Left ventricle myocardium inferior (tissue), 1 donor: ENCODE measurements at regions not wholly inside any gene's neighbourhood (a gene's known extent, or its start where the extent isn't known, plus 50 kb on each side); places are given as distances from the start of the nearest gene placed in this dataset.

Source experiments
- DNase-seq: peaks from one replicate; pipeline ENCODE4 v3.0.0-alpha.2; 2020
- H3K27ac ChIP-seq: fragments of 200-600 bp; replicated peaks from 2 replicates; pipeline ENCODE4 v1.8.0; 2021
- H3K27me3 ChIP-seq: fragments of 200-600 bp; 2 replicates; pipeline ENCODE4 v1.8.0; 2021; ENCODE audit warnings: low read depth
- H3K36me3 ChIP-seq: fragments of 200-600 bp; 2 replicates; pipeline ENCODE4 v1.8.0; 2021
- H3K4me1 ChIP-seq: fragments of 200-600 bp; 2 replicates; pipeline ENCODE4 v1.8.0; 2021
- H3K4me3 ChIP-seq: fragments of 200-600 bp; 2 replicates; pipeline ENCODE4 v1.8.0; 2021; ENCODE audit warnings: mild to moderate bottlenecking, moderate library complexity
- H3K9me3 ChIP-seq: fragments of 200-600 bp; replicated peaks from 2 replicates; pipeline ENCODE4 v1.8.0; 2021
- intact Hi-C: fragments of 100-400 bp; cut with micrococcal nuclease; formaldehyde crosslinking; loops from one replicate; pipeline ENCODE4 v1.11.0; 2022
- TF ChIP-seq, protein P1 (sequence below): fragments of 200-600 bp; IDR thresholded peaks from 2 replicates; pipeline ENCODE4 v1.8.0; 2021; ENCODE audit warnings: antibody characterized with exemption, mild to moderate bottlenecking, borderline replicate concordance
- donor health status: DM: no; HTN: yes; CAD: no; lungs with severe emphysema.

DNA sequence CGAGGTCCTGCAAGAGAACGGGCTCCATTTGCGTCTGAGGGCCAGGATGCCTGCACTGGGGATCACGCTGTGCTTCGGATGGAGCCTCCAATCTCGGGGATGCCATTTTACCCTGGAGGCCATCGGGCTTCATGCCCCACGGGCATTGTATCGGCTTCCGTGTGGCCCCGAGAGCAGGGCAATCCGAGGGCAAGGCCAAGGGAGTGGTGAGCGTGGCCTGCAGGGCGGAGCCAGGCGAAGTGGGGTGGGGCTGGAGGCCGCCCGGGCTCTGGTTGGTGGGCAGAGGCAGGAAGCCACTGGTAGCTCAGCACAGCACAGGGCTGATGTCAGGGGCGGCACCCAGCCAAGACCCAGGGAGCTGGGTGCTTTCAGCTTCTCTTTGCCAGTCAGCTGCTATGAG is 57.5 kb upstream of the BHLHE23 start:
- H3K4me1 ChIP-seq, result peaks cover 3% of the 10 kb centered on the region
- no peak overlapping the region for H3K27ac ChIP-seq
- H3K27me3 ChIP-seq, result peaks cover 88% of the 10 kb centered on the region
- DNase-seq, result peak; percentile 8
- no peak overlapping the region for H3K4me3 ChIP-seq
- H3K36me3 ChIP-seq, result no peaks in the 10 kb centered on the region
- TF ChIP-seq, protein P1, sequence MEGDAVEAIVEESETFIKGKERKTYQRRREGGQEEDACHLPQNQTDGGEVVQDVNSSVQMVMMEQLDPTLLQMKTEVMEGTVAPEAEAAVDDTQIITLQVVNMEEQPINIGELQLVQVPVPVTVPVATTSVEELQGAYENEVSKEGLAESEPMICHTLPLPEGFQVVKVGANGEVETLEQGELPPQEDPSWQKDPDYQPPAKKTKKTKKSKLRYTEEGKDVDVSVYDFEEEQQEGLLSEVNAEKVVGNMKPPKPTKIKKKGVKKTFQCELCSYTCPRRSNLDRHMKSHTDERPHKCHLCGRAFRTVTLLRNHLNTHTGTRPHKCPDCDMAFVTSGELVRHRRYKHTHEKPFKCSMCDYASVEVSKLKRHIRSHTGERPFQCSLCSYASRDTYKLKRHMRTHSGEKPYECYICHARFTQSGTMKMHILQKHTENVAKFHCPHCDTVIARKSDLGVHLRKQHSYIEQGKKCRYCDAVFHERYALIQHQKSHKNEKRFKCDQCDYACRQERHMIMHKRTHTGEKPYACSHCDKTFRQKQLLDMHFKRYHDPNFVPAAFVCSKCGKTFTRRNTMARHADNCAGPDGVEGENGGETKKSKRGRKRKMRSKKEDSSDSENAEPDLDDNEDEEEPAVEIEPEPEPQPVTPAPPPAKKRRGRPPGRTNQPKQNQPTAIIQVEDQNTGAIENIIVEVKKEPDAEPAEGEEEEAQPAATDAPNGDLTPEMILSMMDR, result no peak
- intact Hi-C loops, result no loop called here
- H3K9me3 ChIP-seq, result no peaks in the 10 kb centered on the region

DNA sequence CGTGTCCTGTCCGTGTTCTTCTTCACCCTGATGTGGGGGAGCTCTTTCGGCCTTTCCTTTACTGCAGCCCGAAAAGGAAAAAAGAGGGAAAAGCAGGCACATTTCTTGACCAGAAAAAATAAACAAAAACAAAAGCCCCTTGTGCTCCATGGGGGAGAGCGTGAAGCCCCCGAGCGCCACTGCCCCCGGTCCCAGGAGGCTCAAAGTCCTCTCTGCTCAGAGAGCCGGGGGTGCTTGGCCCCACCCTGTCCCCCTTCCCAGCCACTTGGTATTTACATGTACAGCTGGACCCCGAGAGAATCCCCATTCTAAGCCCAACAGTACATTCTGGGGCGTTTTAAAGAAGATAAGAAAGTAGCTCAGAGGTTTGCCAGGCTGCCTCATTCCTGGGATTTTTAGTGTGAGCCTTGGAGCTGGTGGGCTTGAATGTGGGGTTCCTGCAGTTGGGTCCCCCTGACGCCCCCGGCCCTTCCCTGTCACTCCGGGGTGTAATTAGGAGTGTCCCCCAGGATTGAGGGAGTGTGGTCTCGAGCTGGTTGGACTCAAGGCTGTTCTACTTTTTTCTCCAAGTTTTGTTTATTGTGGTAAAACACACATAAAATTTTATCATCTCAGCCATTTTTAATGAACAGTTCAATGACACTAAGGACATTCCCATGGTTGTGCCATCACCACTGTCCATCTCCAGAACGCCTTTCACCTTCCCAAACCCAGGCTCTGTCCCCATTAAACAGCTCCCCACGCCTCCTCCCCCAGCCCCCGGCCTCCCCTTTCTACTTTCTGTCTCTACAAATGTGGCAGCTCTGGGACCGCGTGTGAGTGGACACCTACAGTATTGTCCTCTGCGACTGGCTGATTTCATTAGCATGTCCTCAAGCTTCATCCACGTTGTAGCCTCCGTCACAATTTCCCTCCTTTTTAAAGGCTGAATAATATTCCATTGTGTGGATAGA is 55.7 kb upstream of the BHLHE23 start:
- TF ChIP-seq, protein P1, result no peak
- Histone ChIP-seq H3K27ac (no peak overlapping the region), H3K4me3 (no peak overlapping the region), H3K36me3 (no peaks in the 10 kb centered on the region), H3K27me3 (peaks cover 92% of the 10 kb centered on the region), H3K4me1 (no peaks in the 10 kb centered on the region), H3K9me3 (no peaks in the 10 kb centered on the region)
- intact Hi-C loops, result no loop called here
- peak; percentile 1 for DNase-seq

DNA sequence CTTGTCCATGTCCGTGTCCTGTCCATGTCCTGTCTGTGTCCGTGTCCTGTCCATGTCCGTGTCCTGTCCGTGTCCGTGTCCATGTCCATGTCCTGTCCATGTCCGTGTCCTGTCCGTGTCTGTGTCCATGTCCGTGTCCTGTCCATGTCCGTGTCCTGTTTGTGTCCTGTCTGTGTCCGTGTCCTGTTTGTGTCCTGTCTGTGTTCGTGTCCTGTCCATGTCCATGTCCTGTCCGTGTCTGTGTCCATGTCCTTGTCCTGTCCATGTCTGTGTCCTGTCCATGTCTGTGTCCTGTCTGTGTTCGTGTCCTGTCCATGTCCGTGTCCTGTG is 55.0 kb upstream of the BHLHE23 start:
- intact Hi-C loops, result no loop called here
- H3K27ac ChIP-seq, result no peak overlapping the region
- no peak for DNase-seq
- TF ChIP-seq, protein P1, result no peak
- no peaks in the 10 kb centered on the region for H3K9me3 ChIP-seq
- no peak overlapping the region for H3K4me3 ChIP-seq
- H3K36me3 ChIP-seq, result no peaks in the 10 kb centered on the region
- peaks cover 92% of the 10 kb centered on the region for H3K27me3 ChIP-seq
- H3K4me1 ChIP-seq, result peaks cover under 1% of the 10 kb centered on the region

DNA sequence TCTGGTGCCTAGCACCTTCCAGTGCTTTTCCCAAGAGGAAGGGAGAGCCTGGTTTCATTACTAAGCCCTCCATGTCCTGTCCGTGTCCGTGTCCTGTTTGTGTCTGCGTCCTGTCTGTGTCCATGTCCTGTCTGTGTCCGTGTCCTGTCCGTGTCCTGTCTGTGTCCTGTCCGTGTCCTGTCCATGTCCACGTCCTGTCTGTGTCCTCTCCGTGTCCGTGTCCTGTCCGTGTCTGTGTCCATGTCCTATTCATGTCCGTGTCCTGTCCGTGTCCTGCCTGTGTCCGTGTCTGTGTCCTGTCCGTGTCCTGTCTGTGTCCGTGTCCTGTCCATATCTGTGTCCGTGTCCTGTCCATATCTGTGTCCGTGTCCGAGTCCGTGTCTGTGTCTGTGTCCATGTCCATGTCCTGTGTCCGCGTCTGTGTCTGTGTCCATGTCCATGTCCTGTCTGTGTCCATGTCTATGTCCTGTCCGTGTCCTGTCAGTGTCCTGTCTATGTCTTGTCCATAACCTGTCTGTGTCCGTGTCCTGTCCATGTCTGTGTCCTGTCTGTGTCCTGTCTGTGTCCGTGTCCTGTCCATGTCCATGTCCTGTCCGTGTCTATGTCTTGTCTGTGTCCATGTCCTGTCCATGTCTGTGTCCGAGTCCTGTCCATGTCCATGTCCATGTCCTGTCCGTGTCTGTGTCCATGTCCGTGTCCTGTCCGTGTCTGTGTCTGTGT is 54.4 kb upstream of the BHLHE23 start:
- intact Hi-C loops, result no loop called here
- DNase-seq, result peak; percentile 10
- Histone ChIP-seq H3K27me3 (peaks cover 92% of the 10 kb centered on the region), H3K27ac (no peak overlapping the region), H3K9me3 (no peaks in the 10 kb centered on the region), H3K36me3 (no peaks in the 10 kb centered on the region), H3K4me3 (no peak overlapping the region), H3K4me1 (peaks cover 6% of the 10 kb centered on the region)
- TF ChIP-seq, protein P1, result no peak

DNA sequence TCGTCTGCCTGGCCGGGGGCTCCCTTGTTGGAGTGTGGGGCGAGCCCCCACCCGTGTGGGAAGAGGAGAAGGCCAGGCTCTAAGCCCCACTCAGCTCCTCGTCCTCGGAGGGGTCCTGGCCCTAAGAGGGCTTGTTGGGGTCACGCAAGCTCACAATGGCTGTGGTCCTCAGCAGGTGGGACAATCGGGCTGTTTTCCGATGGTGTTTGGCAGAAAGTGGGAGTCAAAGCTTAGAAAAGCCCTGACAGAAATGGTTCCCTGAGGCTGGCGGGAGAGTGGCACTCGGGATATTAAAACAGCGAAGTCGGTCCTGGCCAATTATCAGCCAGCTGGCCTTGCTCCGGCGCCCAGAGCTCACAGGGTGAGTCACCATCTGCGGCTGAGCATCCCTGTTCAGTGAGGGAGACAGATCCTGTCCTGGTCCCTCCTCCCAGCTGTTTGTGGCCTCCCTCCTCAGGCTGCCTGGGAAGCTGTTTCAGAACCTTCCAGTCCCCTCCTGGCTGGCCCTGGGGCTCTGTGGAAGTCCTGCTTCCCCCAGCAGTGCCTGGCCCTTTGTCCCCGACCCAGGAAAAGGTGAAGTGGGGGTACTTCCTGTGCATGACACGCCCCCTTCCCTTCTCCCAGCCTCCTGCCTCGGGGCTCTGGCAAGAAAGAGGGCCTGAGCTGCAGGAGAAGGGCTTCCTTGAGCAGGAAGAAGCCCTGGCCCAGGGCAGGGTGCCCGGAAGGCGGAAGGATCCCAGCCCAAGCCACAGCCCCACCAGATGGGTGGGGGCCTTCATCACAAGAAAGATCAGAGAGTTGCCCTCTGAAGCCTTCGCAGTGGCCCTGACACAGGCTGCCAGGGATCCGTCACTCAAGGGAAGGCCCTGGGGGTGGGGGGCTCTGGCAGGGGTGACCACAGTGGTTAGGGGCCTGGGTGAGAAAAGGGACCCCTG is 53.6 kb upstream of the BHLHE23 start:
- intact Hi-C loops, result no loop called here
- peaks cover 92% of the 10 kb centered on the region for H3K27me3 ChIP-seq

More for the DNA sequence above, 53.6 kb upstream of the BHLHE23 start:
- Histone ChIP-seq H3K9me3 (no peaks in the 10 kb centered on the region), H3K4me1 (peaks cover 8% of the 10 kb centered on the region), H3K27ac (no peak overlapping the region), H3K36me3 (no peaks in the 10 kb centered on the region), H3K4me3 (no peak overlapping the region)
- peak; percentile 10 for DNase-seq
- TF ChIP-seq, protein P1, result no peak
